Endothelial cell of umbilical vein (primary cell): ENCODE measurements at regions not wholly inside any gene's neighbourhood (a gene's known extent, or its start where the extent isn't known, plus 50 kb on each side); places are given as distances from the start of the nearest gene placed in this dataset.

Source experiments
- CTCF ChIP-seq, 2 donors: IDR thresholded peaks; 1 replicate in 1 of 2; 2 replicates in 1 of 2; pipeline ENCODE4 v1.5.1; 2011; ENCODE audit warnings: low read length in 2 of 2, mild to moderate bottlenecking in 2 of 2, moderate library complexity in 2 of 2, control low read depth in 1 of 2, inconsistent platforms in 1 of 2, low read depth in 1 of 2; ENCODE audit not compliant: insufficient read depth in 1 of 2; ENCODE audit errors: extremely low read depth in 1 of 2
- EZH2 ChIP-seq: IDR thresholded peaks from 2 replicates; pipeline ENCODE4 v1.6.1; 2012; ENCODE audit warnings: borderline replicate concordance, low read depth, mild to moderate bottlenecking, moderate library complexity, low read length, inconsistent platforms; ENCODE audit not compliant: severe bottlenecking
- GATA2 ChIP-seq: IDR thresholded peaks from 2 replicates; pipeline ENCODE4 v1.7.0; 2011; ENCODE audit warnings: low read depth, mild to moderate bottlenecking, moderate library complexity, mixed read lengths, low read length; ENCODE audit not compliant: insufficient read length, insufficient read depth
- MAX ChIP-seq: IDR thresholded peaks from 2 replicates; pipeline ENCODE4 v1.6.1; 2011; ENCODE audit not compliant: insufficient read depth, insufficient read length
- MYC ChIP-seq: IDR thresholded peaks from one replicate; pipeline ENCODE4 v1.6.1; 2011; ENCODE audit warnings: mild to moderate bottlenecking, low read depth, low read length
- POLR2A ChIP-seq: IDR thresholded peaks from 2 replicates; pipeline ENCODE4 v1.6.1; 2012; ENCODE audit warnings: low read depth, mild to moderate bottlenecking, control low read depth, low read length

DNA sequence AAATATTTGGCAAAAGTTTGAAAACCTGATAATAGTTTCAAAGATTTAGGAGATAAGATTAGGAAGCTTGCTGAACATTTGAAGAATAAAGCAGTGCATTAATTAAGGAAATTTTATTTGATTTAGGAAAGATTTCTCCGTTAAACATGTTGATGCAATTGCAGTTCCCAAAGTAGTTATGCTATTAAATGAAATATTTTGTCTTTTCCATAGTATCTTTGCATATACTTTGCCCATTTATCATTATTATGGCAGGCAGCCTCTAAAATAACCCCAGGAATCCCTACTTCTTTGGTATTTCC is 136.5 kb downstream of the MREG start:
- no peak for TF ChIP-seq CTCF (IDR thresholded peaks at IDR 0.05; ENCODE audit: extremely low read depth in 1 of 2, insufficient read depth in 1 of 2, low read depth in 1 of 2, low read length in 2 of 2)
- no peak for TF ChIP-seq EZH2
- no peak for TF ChIP-seq MYC
- TF ChIP-seq GATA2, result no peak
- TF ChIP-seq MAX, result no peak
- no peak for TF ChIP-seq POLR2A
